Cardiac muscle cell (in vitro differentiated cells and primary cell): ENCODE measurements at regions not wholly inside any gene's neighbourhood (a gene's known extent, or its start where the extent isn't known, plus 50 kb on each side); places are given as distances from the start of the nearest gene placed in this dataset.
"Not testable (repeated sequence)": the region's sequence is repeated elsewhere in the genome, so short reads cannot be mapped to it uniquely, and the experiment has no call there.

Source experiments
- DNase-seq, 2 donors: peaks; one replicate each; pipeline versions ENCODE4 v3.0.0 to v3.0.0-alpha.2; 2010 to 2017; ENCODE audit warnings: low read depth in 1 of 2, low spot score in 1 of 2
- H3K27ac ChIP-seq: fragments of 200-600 bp; sonication (generic); 2 replicates; pipeline ENCODE4 v1.5.1; 2016
- H3K27me3 ChIP-seq: fragments of 200-600 bp; sonication (generic); 2 replicates; pipeline ENCODE4 v1.6.0; 2016; ENCODE audit warnings: control low read depth
- H3K36me3 ChIP-seq: fragments of 200-600 bp; sonication (generic); 2 replicates; pipeline ENCODE4 v1.5.1; 2016; ENCODE audit warnings: control low read depth
- H3K4me1 ChIP-seq: fragments of 200-600 bp; sonication (generic); 2 replicates; pipeline ENCODE4 v1.8.1; 2017; ENCODE audit warnings: low read depth, mild to moderate bottlenecking, mixed run types
- H3K4me3 ChIP-seq: fragments of 200-600 bp; sonication (generic); 2 replicates; pipeline ENCODE4 v1.5.1; 2016; ENCODE audit warnings: mild to moderate bottlenecking
- H3K9me3 ChIP-seq: fragments of 200-600 bp; sonication (generic); 2 replicates; pipeline ENCODE4 v1.5.1; 2017; ENCODE audit warnings: low read depth, mild to moderate bottlenecking, control low read depth
- TF ChIP-seq, protein P1 (sequence below): IDR thresholded peaks from 2 replicates; pipeline ENCODE4 v1.5.1; 2012; ENCODE audit warnings: low read depth, mild to moderate bottlenecking, low read length

DNA sequence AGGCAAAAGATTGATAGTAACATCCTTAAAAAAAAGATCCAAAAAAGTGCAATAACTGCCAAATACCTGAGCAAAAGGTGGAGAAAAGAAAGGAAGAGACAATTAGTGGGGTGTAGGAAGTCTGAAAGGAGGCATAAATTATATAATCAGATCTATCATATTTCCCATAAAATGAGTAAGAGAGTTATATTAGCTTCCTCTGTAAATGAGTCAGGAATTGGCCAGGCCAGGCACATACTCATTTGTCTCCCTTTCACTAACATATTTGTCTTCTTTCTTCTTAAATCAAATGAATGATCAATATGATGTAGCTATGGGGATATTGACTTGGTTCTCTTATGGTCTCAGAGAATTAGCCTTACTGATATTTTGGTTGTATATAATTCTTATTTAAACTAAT is 292.3 kb upstream of the CADM2 start:
- no peaks in the 10 kb centered on the region for H3K4me1 ChIP-seq
- H3K36me3 ChIP-seq = no peaks in the 10 kb centered on the region
- no peaks in the 10 kb centered on the region for H3K27me3 ChIP-seq
- no peak overlapping the region for H3K27ac ChIP-seq
- DNase-seq = no peak
- no peak overlapping the region for H3K4me3 ChIP-seq
- H3K9me3 ChIP-seq = no peaks in the 10 kb centered on the region
- TF ChIP-seq, protein P1, sequence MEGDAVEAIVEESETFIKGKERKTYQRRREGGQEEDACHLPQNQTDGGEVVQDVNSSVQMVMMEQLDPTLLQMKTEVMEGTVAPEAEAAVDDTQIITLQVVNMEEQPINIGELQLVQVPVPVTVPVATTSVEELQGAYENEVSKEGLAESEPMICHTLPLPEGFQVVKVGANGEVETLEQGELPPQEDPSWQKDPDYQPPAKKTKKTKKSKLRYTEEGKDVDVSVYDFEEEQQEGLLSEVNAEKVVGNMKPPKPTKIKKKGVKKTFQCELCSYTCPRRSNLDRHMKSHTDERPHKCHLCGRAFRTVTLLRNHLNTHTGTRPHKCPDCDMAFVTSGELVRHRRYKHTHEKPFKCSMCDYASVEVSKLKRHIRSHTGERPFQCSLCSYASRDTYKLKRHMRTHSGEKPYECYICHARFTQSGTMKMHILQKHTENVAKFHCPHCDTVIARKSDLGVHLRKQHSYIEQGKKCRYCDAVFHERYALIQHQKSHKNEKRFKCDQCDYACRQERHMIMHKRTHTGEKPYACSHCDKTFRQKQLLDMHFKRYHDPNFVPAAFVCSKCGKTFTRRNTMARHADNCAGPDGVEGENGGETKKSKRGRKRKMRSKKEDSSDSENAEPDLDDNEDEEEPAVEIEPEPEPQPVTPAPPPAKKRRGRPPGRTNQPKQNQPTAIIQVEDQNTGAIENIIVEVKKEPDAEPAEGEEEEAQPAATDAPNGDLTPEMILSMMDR = no peak

DNA sequence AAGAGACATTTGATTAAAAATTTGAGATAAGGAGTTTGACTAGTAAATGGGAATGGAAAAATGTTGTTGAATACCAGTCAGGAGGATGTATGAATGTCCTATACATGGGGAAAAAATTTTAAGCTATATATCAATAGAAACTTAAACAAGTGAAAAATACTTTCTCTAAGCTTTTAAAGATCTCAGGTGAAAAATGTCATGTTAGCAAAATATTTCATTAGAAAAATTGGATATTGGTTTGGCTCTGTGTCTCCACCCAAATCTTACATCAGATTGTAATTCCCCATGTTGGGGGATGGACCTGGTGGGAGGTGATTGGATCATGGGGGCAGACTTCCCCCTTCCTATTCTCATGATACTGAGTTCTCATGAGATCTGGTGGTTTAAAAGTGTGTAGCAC is 279.6 kb upstream of the CADM2 start:
- H3K36me3 ChIP-seq = no peaks in the 10 kb centered on the region
- H3K4me1 ChIP-seq = no peaks in the 10 kb centered on the region
- H3K4me3 ChIP-seq = no peak overlapping the region
- H3K27me3 ChIP-seq = no peaks in the 10 kb centered on the region
- DNase-seq = no peak
- TF ChIP-seq, protein P1 = no peak
- H3K27ac ChIP-seq = no peak overlapping the region
- H3K9me3 ChIP-seq = no peaks in the 10 kb centered on the region

DNA sequence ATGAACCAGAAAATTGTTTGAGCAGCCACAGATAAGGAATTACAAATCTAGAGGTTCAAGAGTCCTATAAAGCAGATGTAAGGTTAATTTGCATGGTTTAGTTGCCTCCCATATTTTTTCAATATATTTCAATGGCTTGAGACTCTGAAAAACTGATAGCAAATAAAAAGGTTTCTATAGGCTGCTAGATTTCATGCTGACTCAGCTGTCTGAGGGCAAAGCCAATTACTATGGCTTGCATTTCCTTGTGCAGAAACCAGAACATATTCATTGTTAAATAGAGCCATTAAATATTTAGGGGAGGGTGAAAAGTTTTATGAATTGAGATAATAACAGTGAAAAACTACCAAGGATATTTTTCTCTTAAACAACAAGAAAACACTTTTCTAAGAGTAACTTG is 278.1 kb upstream of the CADM2 start:
- Histone ChIP-seq H3K36me3 (no peaks in the 10 kb centered on the region), H3K4me1 (no peaks in the 10 kb centered on the region), H3K27me3 (no peaks in the 10 kb centered on the region), H3K27ac (no peak overlapping the region), H3K4me3 (no peak overlapping the region), H3K9me3 (no peaks in the 10 kb centered on the region)
- TF ChIP-seq, protein P1 = no peak
- no peak for DNase-seq

DNA sequence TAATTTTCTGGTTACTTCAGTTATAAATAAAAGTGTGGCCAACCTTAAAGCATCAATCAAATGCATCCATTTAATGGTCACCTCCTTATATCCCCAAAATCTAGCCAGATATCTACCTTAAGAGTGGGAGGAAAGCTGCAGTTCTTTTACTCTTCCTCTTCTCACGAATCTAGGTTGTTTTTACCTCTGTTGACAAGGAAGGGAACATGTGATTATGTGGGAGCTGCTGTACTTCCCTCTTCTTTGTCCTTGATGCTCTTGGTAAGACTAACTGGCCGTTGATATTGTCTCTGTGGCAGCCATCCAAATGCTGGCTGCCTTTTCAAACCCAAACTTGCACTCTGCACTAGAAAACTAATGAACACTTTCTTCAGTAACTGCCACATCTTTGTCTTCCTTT is 275.3 kb upstream of the CADM2 start:
- H3K4me3 ChIP-seq = no peak overlapping the region

DNA sequence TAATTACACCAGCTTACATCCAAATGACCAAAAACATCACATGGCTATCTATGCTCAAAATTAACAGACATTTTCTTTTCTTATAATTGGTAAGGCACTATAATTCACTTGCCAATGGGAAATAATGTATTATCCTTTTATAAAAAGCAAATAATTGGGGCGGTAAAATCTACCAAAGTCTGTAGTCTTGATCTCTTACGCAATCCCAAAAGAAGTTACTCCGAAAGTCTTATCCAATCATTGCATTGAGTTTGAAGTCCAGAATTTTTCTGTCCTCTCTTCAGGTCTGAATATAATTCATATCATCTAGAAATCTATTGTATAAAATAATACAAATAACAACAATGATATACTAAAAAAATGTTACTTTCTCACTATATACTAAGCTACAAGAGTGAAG is 273.3 kb upstream of the CADM2 start:
- H3K27me3 ChIP-seq = no peaks in the 10 kb centered on the region
- TF ChIP-seq, protein P1 = no peak
- no peak for DNase-seq
- no peak overlapping the region for H3K27ac ChIP-seq
- H3K4me1 ChIP-seq = no peaks in the 10 kb centered on the region
- no peak overlapping the region for H3K4me3 ChIP-seq
- no peaks in the 10 kb centered on the region for H3K9me3 ChIP-seq
- no peaks in the 10 kb centered on the region for H3K36me3 ChIP-seq

More for the DNA sequence above, 275.3 kb upstream of the CADM2 start:
- TF ChIP-seq, protein P1 = no peak
- DNase-seq = no peak
- Histone ChIP-seq H3K4me1 (no peaks in the 10 kb centered on the region), H3K36me3 (no peaks in the 10 kb centered on the region), H3K27ac (no peak overlapping the region), H3K27me3 (no peaks in the 10 kb centered on the region), H3K9me3 (no peaks in the 10 kb centered on the region)

DNA sequence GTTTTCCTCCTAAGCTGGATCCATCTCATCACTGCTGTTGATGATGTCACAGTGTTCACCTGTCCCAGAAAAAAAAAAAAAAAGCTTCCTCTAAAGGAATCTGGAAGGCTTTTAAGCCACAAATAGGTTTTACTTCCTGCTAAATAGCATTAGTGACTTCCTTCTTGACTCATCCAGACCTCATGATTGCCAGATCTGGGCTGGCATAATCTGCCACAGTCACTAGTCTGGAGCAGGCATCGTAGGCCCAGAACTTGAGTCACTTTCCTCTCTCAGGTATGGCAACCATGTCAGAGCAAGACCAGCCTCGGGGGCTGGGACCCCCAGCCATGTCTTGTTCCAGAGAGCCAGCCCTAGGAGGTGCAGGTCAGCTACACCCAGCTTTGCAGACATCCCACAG is 266.5 kb upstream of the CADM2 start:
- Histone ChIP-seq H3K27me3 (no peaks in the 10 kb centered on the region), H3K36me3 (no peaks in the 10 kb centered on the region), H3K4me3 (no peak overlapping the region), H3K4me1 (no peaks in the 10 kb centered on the region), H3K9me3 (no peaks in the 10 kb centered on the region), H3K27ac (no peak overlapping the region)
- TF ChIP-seq, protein P1 = no peak
- DNase-seq = no peak

DNA sequence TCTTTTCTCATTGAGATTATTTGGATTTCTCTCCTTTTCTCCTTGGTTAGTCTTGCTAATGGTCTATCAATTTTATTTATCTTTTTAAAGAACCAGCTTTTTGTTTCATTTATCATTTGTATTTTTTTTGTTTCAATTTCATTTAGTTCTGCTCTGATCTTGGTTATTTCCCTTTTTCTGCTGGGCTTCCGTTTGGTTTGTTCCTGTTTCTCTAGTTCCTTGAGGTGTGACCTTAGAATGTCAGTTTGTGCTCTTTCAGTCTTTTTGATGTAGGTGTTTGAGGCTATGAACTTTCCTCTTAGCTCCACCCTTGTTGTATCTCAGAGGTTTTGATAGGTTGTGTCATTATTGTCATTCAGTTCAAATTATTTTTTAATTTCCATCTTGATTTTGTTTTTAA is 248.5 kb upstream of the CADM2 start:
- H3K4me1 ChIP-seq, H3K4me3 ChIP-seq, H3K9me3 ChIP-seq, DNase-seq, H3K27me3 ChIP-seq, H3K36me3 ChIP-seq, H3K27ac ChIP-seq: not testable (repeated sequence)
